Upper lobe of left lung (tissue), 6 donors: ENCODE measurements at regions not wholly inside any gene's neighbourhood (a gene's known extent, or its start where the extent isn't known, plus 50 kb on each side); places are given as distances from the start of the nearest gene placed in this dataset.
"Not testable (repeated sequence)": the region's sequence is repeated elsewhere in the genome, so short reads cannot be mapped to it uniquely, and the experiment has no call there.

Experiments used
- ATAC-seq, 2 donors: fragments of 200-7000 bp; cut with Tn5 transposase; one replicate each; pipeline ENCODE4 v1.9.1; 2022; ENCODE audit warnings: mild to moderate bottlenecking in 2 of 2, moderate library complexity in 2 of 2; ENCODE audit not compliant: low FRiP score in 2 of 2
- DNase-seq, 2 donors: peaks; one replicate each; pipeline ENCODE4 v3.0.0-alpha.2; 2019 to 2020
- H3K27ac ChIP-seq, 4 donors: fragments of 200-600 bp; sonication (generic); one replicate each; pipeline ENCODE4 v1.5.1; 2016 to 2019
- H3K27me3 ChIP-seq, 4 donors: fragments of 200-600 bp; sonication (generic); one replicate each; pipeline ENCODE4 v1.5.1; 2017 to 2019
- H3K36me3 ChIP-seq, 4 donors: fragments of 200-600 bp; sonication (generic); one replicate each; pipeline ENCODE4 v1.5.1; 2016 to 2019
- H3K4me1 ChIP-seq, 4 donors: fragments of 200-600 bp; sonication (generic); one replicate each; pipeline ENCODE4 v1.5.1; 2018 to 2019
- H3K4me3 ChIP-seq, 4 donors: fragments of 200-600 bp; sonication (generic); one replicate each; pipeline ENCODE4 v1.5.1; 2017 to 2019; ENCODE audit warnings: mild to moderate bottlenecking in 2 of 4, moderate library complexity in 1 of 4
- H3K9me3 ChIP-seq, 4 donors: fragments of 200-600 bp; sonication (generic); one replicate each; pipeline ENCODE4 v1.5.1; 2018 to 2019
- CTCF ChIP-seq, 6 experiments: fragments of 450-650 bp in 4 of 6; fragments of 200-600 bp in 2 of 6; sonication (generic) in 2 of 6; IDR thresholded peaks; one replicate each; pipeline ENCODE4 v1.5.1; 2016 to 2019; ENCODE audit warnings: antibody characterized with exemption in 6 of 6
- EP300 ChIP-seq, 4 donors: sonication (generic); formaldehyde crosslinking; IDR thresholded peaks; one replicate each; pipeline ENCODE4 v1.5.1; 2017; ENCODE audit warnings: antibody characterized with exemption in 4 of 4, control low read depth in 2 of 4
- POLR2A ChIP-seq, 4 donors: fragments of 450-650 bp; IDR thresholded peaks; one replicate each; pipeline ENCODE4 v1.5.1; 2016 to 2017; ENCODE audit warnings: antibody characterized with exemption in 4 of 4, mild to moderate bottlenecking in 2 of 4
- POLR2AphosphoS5 ChIP-seq, 2 donors: sonication (generic); formaldehyde crosslinking; IDR thresholded peaks; one replicate each; pipeline ENCODE4 v1.5.1; 2017; ENCODE audit warnings: antibody characterized with exemption in 2 of 2
- WGBS, 2 donors: methylation state at CpG; one replicate each; pipeline ENCODE4 v1.1.5; 2017 to 2018; 5-methylcytosine and 5-hydroxymethylcytosine counted together
- donor health status: DM: no; HTN: no; CAD: no; lungs with moderate emphysema.
- donor health status: DM: no; HTN: yes; CAD: no; lungs with severe emphysema.

GRCh38 chr5:92328584-92329259 lies 945.6 kb upstream of the ARRDC3 start:
- H3K4me3 ChIP-seq: no peak overlapping the region
- no peaks in the 10 kb centered on the region for H3K4me1 ChIP-seq
- H3K27me3 ChIP-seq: no peaks in the 10 kb centered on the region
- WGBS, 2 donors: 70% methylated on average over 4 of the region's 4 CpGs
- TF ChIP-seq POLR2AphosphoS5 (IDR thresholded peaks at IDR 0.05): no peak
- no peak for TF ChIP-seq POLR2A (IDR thresholded peaks at IDR 0.05)
- no peak for TF ChIP-seq CTCF (IDR thresholded peaks at IDR 0.05)
- no peak for TF ChIP-seq EP300 (IDR thresholded peaks at IDR 0.05)
- DNase-seq: no peak
- ATAC-seq: no peak
- H3K36me3 ChIP-seq: no peaks in the 10 kb centered on the region
- no peaks in the 10 kb centered on the region for H3K9me3 ChIP-seq
- H3K27ac ChIP-seq: no peak overlapping the region

- ATAC-seq (no peak), DNase-seq (no peak)
- TF ChIP-seq EP300 (IDR thresholded peaks at IDR 0.05) (no peak), POLR2AphosphoS5 (IDR thresholded peaks at IDR 0.05) (no peak), POLR2A (IDR thresholded peaks at IDR 0.05) (no peak), CTCF (IDR thresholded peaks at IDR 0.05) (no peak)
- Histone ChIP-seq H3K27me3 (no peaks in the 10 kb centered on the region), H3K9me3 (no peaks in the 10 kb centered on the region), H3K4me1 (no peaks in the 10 kb centered on the region), H3K4me3 (no peak overlapping the region), H3K27ac (no peak overlapping the region), H3K36me3 (no peaks in the 10 kb centered on the region)
- 78 to 89% methylated on average over 5 of the region's 5 CpGs for WGBS, 2 donors
Observed at GRCh38 chr5:92320446-92320845, 937.3 kb upstream of the ARRDC3 start.

GRCh38 chr5:92313385-92313784 lies 930.3 kb upstream of the ARRDC3 start:
- H3K9me3 ChIP-seq: no peaks in the 10 kb centered on the region
- no peak overlapping the region for H3K27ac ChIP-seq
- no peaks in the 10 kb centered on the region for H3K27me3 ChIP-seq
- 76 to 84% methylated on average over 2 of the region's 2 CpGs for WGBS, 2 donors
- H3K36me3 ChIP-seq: no peaks in the 10 kb centered on the region
- H3K4me1 ChIP-seq: no peaks in the 10 kb centered on the region
- TF ChIP-seq POLR2A (IDR thresholded peaks at IDR 0.05): no peak
- TF ChIP-seq POLR2AphosphoS5 (IDR thresholded peaks at IDR 0.05): no peak
- TF ChIP-seq CTCF (IDR thresholded peaks at IDR 0.05): no peak
- no peak for TF ChIP-seq EP300 (IDR thresholded peaks at IDR 0.05)
- DNase-seq (no peak), ATAC-seq (no peak)
- no peak overlapping the region for H3K4me3 ChIP-seq

GRCh38 chr5:92309336-92309991 lies 926.3 kb upstream of the ARRDC3 start:
- TF ChIP-seq POLR2AphosphoS5 (IDR thresholded peaks at IDR 0.05) (no peak), CTCF (IDR thresholded peaks at IDR 0.05) (peak in 3 of 6 experiments; percentile 15 to 21 (median 21)), POLR2A (IDR thresholded peaks at IDR 0.05) (no peak)
- no peak overlapping the region for H3K27ac ChIP-seq
- H3K36me3 ChIP-seq: no peaks in the 10 kb centered on the region
- H3K27me3 ChIP-seq: no peaks in the 10 kb centered on the region
- H3K4me1 ChIP-seq: no peaks in the 10 kb centered on the region
- no peak overlapping the region for H3K4me3 ChIP-seq
- no peaks in the 10 kb centered on the region for H3K9me3 ChIP-seq
- ATAC-seq (no peak), DNase-seq (no peak)

- H3K4me1 ChIP-seq: no peaks in the 10 kb centered on the region
- ATAC-seq (no peak), DNase-seq (no peak)
- no peaks in the 10 kb centered on the region for H3K36me3 ChIP-seq
- H3K27ac ChIP-seq: no peak overlapping the region
- no peak for TF ChIP-seq EP300 (IDR thresholded peaks at IDR 0.05)
- TF ChIP-seq POLR2A (IDR thresholded peaks at IDR 0.05): no peak
- no peak for TF ChIP-seq CTCF (IDR thresholded peaks at IDR 0.05)
- TF ChIP-seq POLR2AphosphoS5 (IDR thresholded peaks at IDR 0.05): no peak
- no peaks in the 10 kb centered on the region for H3K9me3 ChIP-seq
- H3K4me3 ChIP-seq: no peak overlapping the region
- H3K27me3 ChIP-seq: no peaks in the 10 kb centered on the region
Observed at GRCh38 chr5:92308679-92309078, 925.6 kb upstream of the ARRDC3 start.

GRCh38 chr5:92302356-92302755 lies 919.2 kb upstream of the ARRDC3 start:
- DNase-seq: peak in 1 of 2 donors; percentile 58
- not testable (repeated sequence) for H3K9me3 ChIP-seq, H3K27me3 ChIP-seq, H3K4me3 ChIP-seq, H3K27ac ChIP-seq, H3K36me3 ChIP-seq, H3K4me1 ChIP-seq, ATAC-seq
- 92 to 93% methylated on average over 9 to 15 of the region's 15 CpGs for WGBS, 2 donors
